HG03108 (cell line): ENCODE measurements at regions not wholly inside any gene's neighbourhood (a gene's known extent, or its start where the extent isn't known, plus 50 kb on each side); places are given as distances from the start of the nearest gene placed in this dataset.
A peak's percentile ranks its signal among the peaks of the same experiment; 100 is the strongest.
"Not testable (repeated sequence)": the region's sequence is repeated elsewhere in the genome, so short reads cannot be mapped to it uniquely, and the experiment has no call there.

Source experiments
- ATAC-seq: cut with Tn5 transposase; IDR thresholded peaks from one replicate; pipeline ENCODE4 v1.9.1; 2021; ENCODE audit warnings: moderate library complexity; ENCODE audit not compliant: unreplicated experiment

- ATAC-seq = no peak
Observed at GRCh38 chr9:31166516-31166915, 1217.9 kb upstream of the ACO1 start.

- no peak for ATAC-seq
Observed at GRCh38 chr9:31168161-31168560, 1216.3 kb upstream of the ACO1 start.

DNA sequence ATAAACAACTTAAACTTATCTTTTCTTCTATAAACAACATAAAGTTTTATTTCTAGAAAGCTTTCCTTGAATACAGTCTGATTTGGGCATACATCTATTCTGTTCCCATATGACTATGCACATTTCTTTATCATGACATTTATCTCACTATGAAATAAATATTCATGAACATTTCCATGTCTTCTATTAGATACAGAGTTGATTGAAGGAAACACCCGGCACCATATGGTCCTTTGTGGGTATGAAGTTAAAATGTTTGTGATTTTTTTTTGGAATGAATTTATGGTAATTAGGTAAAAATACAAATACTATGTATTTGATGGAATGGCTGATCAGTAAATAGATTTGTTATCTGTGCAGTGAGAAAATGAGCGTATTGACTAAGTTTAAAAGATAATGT, 1209.8 kb upstream of the ACO1 start:
- no peak for ATAC-seq

DNA sequence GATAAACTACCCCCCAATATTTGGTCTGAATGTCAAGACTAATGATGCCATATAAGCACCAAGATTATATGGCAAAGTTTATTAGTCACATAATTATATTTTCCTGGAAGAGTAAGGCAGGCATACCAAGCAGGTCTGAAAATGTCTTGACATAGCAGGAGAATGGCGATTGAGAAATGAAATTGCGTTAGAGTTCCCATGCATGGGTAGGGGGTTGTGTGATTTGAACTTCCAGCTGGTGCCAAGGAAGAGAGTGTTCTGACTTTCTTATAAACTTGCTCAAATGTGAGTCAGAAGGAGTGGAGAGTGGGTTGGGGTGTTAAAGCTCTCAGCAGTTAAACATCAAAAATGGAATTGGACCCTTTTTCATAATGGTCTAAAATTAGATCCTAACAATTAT, 1200.6 kb upstream of the ACO1 start:
- ATAC-seq = no peak

DNA sequence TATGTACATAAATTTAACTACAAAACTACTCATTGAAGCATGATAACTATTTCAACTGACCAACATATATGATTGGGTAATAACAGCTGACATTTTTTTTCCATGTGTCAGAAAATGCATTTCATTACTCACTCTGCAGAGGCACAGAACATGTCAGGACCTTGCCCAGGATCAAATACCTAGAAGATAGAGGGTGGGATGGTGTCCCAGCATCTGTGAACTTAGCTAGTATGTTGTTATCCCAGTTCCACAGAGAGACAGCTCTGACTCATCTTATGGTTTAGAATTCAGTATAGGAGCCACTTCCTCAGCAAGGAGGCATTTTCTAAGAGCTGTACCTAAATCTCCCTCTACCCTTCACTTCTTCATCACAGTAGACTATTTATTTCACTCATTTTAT, 1198.6 kb upstream of the ACO1 start:
- no peak for ATAC-seq

GRCh38 chr9:31188496-31188895, 1195.9 kb upstream of the ACO1 start:
- ATAC-seq = no peak

DNA sequence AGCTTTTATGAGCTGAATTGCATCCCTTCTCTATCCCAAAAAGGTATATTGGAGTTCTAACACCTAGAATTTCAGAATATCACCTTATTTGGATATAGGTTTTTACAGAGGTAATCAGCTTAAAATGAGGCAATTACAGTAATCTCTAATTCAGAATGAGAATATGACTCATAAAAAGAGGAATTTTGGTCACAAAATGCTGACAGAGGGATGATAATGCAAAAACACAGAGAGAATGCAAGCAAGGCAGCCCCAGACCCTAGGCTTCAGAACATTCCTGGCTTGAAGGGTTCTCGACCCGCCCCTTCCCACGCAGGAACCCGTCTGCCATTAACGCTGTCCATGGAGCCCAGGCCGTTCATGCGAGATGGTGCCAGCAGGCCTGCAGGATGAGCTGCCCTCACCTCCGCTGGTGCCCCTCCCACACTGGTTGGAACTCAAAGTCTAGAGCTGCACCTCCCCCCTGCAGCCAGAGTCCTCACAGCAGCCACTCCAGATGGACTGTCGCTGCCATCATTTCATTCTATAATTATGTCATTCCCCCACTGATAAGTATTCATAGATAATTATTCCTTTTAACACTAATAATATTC, 1173.4 kb upstream of the ACO1 start:
- peak; percentile 66 for ATAC-seq

- ATAC-seq = not testable (repeated sequence)
Observed at GRCh38 chr9:31229976-31230375, 1154.5 kb upstream of the ACO1 start.

DNA sequence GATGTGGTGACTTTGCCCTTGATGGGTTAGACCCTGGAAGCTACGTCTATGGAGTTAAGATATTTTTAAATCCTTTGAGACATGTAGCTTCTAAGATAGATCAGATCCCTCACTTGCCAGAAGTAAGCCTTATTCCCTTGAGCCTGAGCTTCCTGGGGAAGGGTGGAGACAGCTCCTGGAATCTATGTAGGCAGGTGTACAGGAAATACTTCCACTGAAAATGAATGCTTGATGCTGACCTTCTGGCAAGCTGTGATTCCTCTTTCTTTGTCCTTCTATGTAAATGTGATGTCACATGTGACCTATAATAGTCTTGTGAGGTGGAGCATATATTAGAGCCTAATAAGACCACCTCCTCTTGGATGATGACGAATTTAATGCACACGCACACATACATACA, 1152.0 kb upstream of the ACO1 start:
- ATAC-seq = no peak

DNA sequence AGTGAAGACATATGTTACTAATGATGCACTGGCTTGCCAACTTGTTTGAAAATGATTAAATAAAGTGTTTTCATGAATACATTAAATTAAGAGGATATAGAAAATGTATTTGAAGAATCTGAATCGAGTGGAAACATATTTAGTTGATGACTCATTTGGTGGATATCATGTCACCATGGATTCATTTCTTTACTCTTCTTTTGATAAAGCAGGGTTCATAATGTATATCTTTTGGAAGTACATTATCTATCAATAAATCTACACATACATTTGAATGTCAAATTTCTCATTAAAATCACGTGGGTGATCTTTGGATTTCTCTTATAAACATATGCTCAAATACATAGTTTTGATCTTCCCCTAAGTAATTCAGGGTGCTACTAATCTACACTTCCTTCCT, 1148.1 kb upstream of the ACO1 start:
- ATAC-seq = no peak

DNA sequence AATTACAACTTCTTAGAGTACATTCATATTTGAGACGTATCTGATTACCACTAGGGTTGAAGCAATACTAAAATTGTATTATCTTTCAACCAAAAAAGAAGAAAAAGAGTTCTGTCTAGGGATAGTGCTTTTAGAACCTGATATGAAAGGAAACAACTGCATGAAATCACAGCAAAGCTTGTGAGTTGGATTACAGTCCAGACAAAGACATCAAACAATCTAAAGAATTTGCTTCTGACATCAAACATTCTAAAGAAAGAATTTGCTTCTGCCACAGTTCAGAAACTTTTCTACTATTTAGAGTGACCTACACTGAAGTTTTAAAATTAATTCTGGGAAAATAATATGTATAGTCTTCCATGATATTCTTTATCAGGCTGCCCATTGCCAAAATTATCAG, 1141.1 kb upstream of the ACO1 start:
- ATAC-seq = no peak

GRCh38 chr9:31248156-31248555, 1136.3 kb upstream of the ACO1 start:
- no peak for ATAC-seq

- ATAC-seq = no peak
Observed at GRCh38 chr9:31251386-31251785, 1133.1 kb upstream of the ACO1 start.

GRCh38 chr9:31253800-31254762, 1130.4 kb upstream of the ACO1 start:
- no peak for ATAC-seq

DNA sequence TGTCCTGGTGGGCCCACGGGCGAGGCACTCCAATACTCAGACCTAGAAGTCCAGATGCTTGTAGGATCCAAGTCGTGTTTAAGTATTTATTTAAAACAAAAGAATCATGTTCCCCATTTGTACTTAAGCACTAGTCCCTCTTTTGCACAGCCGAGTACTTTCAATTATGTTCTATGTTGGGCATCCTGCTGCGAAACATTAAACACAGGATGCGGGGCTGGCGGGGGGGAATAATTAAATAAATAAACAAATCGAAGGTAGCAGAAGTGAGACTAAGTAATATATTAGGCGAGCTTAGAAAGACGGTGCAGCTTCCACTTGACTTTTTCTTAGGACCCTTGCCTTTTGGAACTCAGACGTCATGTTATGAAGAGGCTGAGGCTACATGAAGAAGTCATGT, 1129.2 kb upstream of the ACO1 start:
- ATAC-seq = no peak

GRCh38 chr9:31259824-31260223, 1124.6 kb upstream of the ACO1 start:
- no peak for ATAC-seq

DNA sequence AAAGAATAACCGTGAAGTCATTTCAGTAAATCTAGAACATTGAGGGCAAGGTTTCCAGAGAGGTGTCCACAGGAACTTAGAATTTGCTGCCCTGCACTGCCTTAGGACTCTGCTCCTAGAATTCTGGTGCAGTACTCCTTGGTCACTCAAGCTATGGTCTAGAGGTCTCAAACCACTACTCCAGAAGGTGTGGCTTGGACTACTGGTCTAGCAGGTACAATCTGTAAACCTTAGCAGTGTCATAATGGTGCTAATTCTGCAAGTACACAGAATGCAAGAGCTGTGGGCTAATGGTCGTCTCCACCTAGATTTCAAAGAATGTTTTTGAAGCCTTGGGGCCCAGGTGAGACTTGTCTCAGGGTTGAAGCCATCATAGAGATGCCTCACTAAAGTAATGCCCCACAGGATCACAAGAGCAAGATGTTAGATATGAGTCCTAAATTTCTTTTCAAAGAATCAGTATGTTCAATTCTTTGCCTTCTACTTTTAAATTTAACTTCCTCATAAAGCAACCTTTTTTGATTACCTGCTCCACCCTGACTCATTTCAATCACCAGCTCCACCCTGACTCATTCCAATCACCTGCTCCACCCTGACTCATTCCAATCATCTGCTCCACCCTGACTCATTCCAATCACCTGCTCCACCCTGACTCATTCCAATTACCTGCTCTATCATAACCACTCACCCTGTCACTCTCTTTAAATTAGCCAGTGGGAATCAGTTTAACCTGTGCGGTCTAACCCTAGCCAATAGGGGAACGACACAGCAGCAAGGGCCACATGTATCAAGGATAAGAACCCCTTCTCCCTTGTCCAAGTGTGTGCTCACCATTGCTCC, 1111.8 kb upstream of the ACO1 start:
- no peak for ATAC-seq

GRCh38 chr9:31275419-31275818, 1109.0 kb upstream of the ACO1 start:
- no peak for ATAC-seq

DNA sequence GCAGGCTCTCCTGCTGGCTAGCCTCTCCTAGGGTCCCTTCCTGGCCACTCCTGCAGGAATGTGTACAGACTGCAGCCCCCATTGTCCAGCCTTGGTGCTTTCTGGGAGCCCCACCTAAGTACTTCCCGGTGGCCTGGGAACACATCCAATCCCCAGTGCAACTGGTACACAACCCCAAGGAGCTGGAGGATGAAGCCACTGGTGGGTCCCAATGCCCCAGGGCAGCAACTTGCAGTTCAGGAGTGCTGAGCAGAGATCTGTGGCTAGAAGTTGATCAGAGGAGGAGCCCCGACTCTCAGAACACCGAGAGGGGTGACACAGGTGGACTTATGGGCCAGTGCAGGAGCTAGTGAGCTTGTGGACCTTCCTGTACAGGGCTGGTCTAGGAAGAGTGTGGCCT, 1093.7 kb upstream of the ACO1 start:
- ATAC-seq = no peak

DNA sequence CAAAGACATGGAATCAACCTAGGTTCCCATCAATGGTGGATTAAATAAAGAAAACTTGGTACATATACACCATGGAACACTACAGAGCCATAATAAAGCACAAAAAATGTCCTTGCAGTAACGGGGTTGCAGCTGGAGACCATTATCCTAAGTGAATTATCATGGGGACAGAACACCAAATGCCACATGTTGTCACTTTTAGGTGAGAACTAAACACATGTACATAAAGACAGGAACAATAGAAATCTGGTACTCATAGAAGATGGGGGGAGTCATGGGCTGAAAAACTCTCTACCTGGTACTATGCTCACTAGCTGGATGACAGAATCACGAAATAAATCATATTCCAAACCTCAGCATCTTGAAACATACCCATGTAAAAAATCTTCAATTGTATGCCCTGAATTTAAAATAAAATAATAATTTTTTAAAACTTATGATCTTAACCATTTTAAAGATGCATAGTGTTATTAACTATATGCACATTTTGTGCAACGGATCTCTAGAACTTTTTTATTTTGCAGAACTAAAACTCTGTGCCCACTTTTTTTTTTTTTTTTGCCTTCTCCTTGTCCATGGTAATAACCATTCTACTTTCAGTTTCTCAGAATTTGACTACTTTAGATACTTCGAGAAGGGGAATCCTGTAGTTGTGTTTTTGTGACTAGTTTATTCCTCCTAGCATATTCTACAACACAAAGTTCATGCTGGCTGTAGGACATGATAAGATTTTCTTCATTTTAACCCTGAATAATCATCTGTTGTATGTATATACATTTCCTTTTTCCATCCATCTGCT, 1081.6 kb upstream of the ACO1 start:
- ATAC-seq = peak; percentile 68

- ATAC-seq = no peak
Observed at GRCh38 chr9:31304576-31304975, 1079.9 kb upstream of the ACO1 start.
